AG09319 (cell line): ENCODE measurements at regions not wholly inside any gene's neighbourhood (a gene's known extent, or its start where the extent isn't known, plus 50 kb on each side); places are given as distances from the start of the nearest gene placed in this dataset.

Source experiments
- DNase-seq: peaks from one replicate; pipeline ENCODE4 v3.0.0-alpha.2; 2010; ENCODE audit warnings: low read depth; ENCODE audit errors: extremely low read depth
- TF ChIP-seq, protein P1 (sequence below): IDR thresholded peaks from 2 replicates; pipeline ENCODE4 v1.5.1; 2011; ENCODE audit warnings: low read depth, mild to moderate bottlenecking, inconsistent platforms, low read length, moderate library complexity

DNA sequence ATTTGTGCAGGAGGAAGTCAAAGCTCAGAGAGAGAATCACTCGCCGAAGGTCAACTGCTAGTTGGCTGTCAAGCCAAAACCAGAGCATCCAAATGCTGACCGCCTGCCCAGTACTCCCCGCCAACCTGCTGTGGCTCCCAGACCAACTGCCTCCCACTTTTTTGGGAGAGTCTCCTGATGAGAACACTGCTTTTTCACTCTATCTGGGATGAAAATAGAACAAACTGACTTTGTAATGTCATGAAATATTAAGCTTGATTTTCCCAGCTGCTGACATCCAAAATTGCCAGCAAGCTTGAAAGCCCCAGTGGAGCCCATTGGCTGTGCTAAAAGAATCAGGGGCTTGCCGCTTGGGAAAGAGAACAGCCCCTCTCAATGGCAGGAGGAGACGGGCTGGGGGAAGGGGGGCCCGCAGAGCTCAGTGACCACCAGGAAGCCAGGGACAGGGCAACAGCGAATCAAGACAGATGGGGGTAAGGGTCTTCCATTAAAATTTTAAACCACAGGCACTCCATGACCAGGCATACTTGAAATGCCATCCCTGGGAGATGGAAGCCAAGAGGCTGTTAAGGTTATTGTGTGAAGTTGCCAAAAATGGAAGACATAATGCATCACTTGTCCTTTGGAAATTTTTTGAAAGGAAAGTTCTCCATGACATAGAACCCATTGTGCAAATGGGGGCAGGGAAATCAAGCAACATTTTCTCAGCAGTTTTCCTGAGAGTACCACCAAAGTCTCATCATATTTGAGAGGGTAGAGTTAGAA, 125.7 kb upstream of the CDH5 start:
- TF ChIP-seq, protein P1, sequence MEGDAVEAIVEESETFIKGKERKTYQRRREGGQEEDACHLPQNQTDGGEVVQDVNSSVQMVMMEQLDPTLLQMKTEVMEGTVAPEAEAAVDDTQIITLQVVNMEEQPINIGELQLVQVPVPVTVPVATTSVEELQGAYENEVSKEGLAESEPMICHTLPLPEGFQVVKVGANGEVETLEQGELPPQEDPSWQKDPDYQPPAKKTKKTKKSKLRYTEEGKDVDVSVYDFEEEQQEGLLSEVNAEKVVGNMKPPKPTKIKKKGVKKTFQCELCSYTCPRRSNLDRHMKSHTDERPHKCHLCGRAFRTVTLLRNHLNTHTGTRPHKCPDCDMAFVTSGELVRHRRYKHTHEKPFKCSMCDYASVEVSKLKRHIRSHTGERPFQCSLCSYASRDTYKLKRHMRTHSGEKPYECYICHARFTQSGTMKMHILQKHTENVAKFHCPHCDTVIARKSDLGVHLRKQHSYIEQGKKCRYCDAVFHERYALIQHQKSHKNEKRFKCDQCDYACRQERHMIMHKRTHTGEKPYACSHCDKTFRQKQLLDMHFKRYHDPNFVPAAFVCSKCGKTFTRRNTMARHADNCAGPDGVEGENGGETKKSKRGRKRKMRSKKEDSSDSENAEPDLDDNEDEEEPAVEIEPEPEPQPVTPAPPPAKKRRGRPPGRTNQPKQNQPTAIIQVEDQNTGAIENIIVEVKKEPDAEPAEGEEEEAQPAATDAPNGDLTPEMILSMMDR, result no peak
- DNase-seq, result no peak

DNA sequence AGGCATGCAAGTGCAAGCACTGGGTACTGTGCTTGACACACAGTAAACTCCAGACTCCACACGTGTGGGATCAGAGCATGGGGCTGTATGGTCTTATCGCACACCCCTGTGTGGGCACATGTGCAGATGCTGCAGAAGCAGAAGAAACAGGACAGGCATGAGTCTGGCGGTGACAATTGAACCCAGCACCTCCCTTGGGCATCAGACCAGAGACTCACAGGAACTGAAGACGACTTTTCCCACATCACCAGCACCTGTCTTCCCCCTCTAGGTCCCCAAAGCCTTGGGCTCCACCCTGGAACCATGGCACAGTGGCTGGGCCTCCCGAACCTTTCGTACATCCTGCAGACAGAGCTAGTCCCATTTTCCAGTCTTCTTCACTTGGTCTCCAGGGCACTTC, 126.4 kb upstream of the CDH5 start:
- DNase-seq, result no peak
- TF ChIP-seq, protein P1, result no peak

DNA sequence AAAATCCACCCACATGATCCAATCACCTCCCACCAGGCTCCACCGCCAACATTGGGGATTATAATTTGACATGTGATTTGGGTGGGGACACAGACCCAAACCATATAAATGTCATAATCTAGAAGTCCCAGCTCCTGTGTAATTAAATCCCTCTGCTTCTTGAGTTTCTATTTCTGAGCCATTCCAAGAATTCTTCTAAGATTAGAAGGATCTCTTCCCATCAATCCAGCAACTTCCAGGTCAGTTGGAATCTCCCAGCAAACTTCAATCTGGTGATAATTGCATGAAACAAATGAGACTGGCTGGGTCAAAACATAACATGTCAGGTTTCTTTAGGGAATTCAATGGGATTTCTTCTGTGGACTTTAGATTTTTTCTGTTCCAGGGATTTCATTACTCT, 127.8 kb upstream of the CDH5 start:
- no peak for DNase-seq
- TF ChIP-seq, protein P1, result no peak

DNA sequence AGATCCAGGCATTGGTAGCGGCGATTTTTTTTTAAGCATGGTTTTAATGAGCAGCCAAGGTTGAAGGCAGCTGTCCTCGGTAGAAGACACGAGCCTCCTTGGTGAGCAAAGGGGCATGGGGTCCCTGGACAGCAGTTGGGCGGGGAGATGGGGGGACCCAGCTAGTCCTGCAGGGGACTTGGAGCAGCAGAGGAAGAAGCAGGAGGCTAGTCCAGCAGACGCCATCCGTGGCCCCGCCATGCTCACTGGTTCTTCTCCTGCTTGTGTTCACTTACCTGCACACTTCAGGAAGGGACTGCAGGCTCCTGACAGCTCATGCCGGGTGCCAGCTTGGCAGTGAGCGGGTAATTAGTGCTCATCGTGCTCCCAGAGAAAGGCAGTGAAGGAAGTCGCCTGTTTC, 130.2 kb upstream of the CDH5 start:
- TF ChIP-seq, protein P1, result no peak
- DNase-seq, result no peak

DNA sequence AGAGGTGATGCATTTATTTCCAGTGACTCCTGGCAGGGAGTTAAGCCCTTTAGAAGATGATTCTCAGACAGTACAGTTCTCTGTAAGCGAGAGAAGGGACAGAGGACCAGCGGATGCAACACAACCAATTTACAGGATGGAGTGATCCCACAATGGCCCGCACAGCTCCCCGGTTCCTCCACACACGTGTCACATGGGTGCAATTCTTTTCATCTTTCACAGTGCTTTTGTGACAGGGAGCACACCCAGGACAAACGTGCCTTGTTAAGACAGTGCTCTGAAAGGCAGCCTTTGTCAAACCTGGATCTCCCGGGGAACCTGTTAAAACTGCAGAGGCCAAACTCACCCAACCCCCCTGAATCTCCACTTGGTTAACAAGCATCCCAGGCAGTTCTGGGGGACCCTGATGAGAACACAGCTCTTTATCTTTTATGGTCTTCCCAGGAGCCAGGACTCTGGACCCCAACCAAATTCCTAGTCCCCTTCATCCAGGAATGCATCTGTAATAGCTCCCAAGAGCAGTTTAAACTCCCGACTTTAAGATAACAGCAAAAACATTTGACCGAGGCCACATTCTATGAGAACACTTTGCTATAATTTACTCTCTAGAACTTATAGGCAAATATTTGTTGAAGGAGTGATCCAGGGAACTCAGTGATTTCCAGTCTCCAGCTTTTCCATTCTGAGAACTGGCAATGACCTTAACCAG, 134.9 kb upstream of the CDH5 start:
- DNase-seq, result no peak
- TF ChIP-seq, protein P1, result no peak

DNA sequence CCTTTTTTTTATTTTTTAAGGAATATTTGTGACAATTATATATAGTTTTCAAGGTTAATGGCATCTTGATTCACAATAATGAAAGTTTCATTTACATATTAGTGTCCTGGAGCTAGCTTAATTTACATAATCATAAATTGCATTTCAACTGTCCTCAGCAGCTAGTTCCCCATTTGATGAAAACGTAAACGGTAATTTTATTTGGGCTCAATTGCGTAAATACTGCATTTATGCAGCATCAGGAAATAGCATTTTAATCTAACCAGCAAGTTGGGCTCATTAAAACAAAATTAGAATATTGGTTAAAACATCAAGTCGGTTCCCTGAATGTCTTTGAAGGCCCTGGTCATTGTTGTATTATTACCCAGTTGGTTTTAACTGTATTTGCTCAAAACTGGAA, 136.8 kb upstream of the CDH5 start:
- no peak for DNase-seq
- TF ChIP-seq, protein P1, result no peak

DNA sequence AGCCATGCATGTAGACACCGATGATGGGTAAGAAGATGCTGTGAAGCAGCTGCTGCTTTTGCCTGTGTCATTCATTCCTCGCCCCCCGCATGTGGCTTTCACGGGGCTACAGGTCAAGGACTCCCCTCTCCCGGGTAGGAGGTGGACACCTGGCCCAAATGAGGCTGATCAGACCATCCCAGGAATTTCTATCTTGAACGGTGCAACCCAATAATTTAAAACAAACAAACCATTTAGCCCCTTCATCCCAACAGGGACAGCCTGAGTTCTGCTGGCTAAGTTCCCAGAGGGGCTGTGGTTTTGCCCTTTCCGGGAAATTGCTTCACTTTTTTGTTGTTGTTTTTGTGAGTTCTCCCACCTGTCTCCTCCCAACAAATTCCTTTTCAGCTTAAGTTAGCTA, 137.7 kb upstream of the CDH5 start:
- DNase-seq, result no peak
- TF ChIP-seq, protein P1, result no peak
